IMR-90 (cell line): ENCODE measurements at regions not wholly inside any gene's neighbourhood (a gene's known extent, or its start where the extent isn't known, plus 50 kb on each side); places are given as distances from the start of the nearest gene placed in this dataset.

ENCODE experiments used
- CHD1 ChIP-seq: IDR thresholded peaks from 2 replicates; pipeline ENCODE4 v1.6.1; 2012; ENCODE audit warnings: low read depth, low read length, improper control_type of control experiment
- CTCF ChIP-seq: conservative IDR thresholded peaks from 2 replicates; pipeline ENCODE4 v1.5.1; 2012; ENCODE audit warnings: mild to moderate bottlenecking, low read depth, low read length, improper control_type of control experiment
- MAFK ChIP-seq: IDR thresholded peaks from 2 replicates; pipeline ENCODE4 v1.6.1; 2012; ENCODE audit warnings: low read depth, low read length, improper control_type of control experiment
- RCOR1 ChIP-seq: IDR thresholded peaks from 2 replicates; pipeline ENCODE4 v1.6.1; 2012; ENCODE audit warnings: mild to moderate bottlenecking, low read length, improper control_type of control experiment; ENCODE audit not compliant: insufficient replicate concordance
- USF2 ChIP-seq: fragments of 150-350 bp; IDR thresholded peaks from 2 replicates; pipeline ENCODE4 v1.6.1; 2017; ENCODE audit warnings: mild to moderate bottlenecking, antibody characterized with exemption, low read length, low read depth

DNA sequence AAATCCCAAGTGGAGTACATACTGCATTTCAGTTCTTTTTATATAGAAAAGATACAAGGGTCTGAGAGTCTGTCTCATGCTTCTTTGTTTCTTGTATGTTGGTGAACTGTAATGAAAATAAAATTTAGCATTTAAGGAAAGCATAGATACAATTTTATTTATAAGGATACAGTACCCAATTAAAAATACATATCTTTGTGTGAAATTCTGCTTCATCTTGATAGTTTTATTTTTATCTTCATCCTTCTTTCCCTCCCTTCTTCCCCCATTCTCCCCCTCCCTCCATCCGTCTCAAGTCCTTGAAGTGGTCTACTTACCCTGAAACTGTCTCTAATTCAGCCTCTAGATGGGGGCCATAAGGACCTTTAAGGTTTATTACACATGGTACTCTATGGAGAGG, 359.8 kb downstream of the CDH7 start:
- no peak for TF ChIP-seq CTCF
- TF ChIP-seq RCOR1: no peak
- TF ChIP-seq CHD1: no peak
- no peak for TF ChIP-seq USF2
- TF ChIP-seq MAFK: no peak
